ENCODE measurements at regions not wholly inside any gene's neighbourhood (a gene's known extent, or its start where the extent isn't known, plus 50 kb on each side); places are given as distances from the start of the nearest gene placed in this dataset.
A peak's percentile ranks its signal among the peaks of the same experiment; 100 is the strongest.

DNA sequence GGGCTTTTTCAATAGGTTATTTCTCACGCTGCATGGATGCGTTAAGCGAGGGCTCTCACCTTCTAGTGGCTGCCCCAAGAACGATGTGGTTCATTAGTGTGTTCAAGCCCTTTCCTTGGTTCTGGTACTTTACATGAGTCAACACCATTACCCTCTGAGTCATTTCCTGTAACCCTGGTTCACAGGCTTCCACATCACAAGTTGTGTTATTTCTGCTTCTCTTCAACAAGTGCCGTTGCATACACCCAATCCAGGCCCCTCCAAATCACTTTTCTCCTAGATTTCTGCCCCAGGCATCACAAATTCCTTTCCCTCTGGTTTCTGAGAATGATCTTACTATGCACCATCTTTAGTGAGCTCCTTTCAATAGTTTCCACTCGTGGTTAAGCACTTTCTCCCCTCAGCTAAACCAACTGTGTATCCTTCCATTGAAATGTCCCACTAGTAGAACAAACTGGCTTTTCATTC, 69.5 kb upstream of the RAD23B start:
- peak; percentile 55 for DNase-seq

DNA sequence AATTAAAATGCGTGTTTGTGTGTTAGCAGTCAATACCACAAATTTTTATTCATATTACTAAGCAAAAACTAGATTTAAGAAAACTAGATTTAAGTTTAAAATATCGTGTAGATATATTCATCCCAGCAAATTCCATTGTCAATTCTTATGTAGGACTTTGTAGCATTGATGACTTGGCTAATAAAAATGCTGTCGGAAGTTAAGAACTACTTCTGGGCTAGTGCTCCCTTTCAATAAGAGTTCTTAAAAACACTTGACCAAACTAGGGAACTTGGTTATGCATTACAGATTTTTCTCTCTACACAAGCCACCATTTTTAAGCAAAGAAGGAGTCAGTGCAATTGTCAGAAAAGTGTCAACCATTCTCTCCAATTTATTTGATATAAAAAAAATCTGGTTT, 68.7 kb upstream of the RAD23B start:
- no peak for DNase-seq

DNA sequence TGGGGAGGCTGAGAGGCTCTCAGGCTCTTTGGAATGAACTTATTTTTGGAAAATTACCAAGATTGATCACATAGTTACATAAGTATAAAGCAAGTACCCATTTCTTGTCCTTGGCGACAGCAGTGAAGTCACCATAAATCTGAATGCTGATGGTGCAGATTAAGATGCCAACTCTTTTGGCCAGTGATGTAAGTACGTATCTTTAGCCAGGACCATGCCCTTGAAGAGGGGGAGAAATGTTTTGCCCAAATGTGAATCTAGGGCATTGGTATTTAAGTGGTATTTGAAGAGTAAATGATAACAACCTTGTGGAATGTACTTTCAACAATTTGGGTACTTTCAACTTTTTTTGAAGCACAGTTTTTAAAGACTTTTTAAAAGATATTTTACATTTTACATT, 68.2 kb upstream of the RAD23B start:
- DNase-seq = no peak

DNA sequence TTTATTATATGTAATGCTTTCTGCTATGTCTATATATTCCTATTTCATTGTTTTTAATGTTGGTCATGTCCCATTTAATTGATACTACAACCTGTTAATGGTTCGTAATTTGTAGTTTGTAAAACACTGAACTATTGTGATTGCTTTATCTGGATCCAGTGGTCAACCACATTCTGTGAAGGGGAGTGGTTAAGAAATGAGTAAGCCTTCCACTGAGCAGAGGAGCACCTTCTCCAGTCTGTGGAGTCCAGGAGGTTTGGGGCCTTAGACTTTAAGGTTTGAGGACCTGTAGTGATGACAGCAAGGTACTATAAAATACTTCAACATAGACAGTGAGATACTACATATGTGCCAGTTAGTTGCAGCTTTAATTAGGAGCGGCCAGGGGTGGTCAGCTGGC, 67.7 kb upstream of the RAD23B start:
- DNase-seq = no peak

DNA sequence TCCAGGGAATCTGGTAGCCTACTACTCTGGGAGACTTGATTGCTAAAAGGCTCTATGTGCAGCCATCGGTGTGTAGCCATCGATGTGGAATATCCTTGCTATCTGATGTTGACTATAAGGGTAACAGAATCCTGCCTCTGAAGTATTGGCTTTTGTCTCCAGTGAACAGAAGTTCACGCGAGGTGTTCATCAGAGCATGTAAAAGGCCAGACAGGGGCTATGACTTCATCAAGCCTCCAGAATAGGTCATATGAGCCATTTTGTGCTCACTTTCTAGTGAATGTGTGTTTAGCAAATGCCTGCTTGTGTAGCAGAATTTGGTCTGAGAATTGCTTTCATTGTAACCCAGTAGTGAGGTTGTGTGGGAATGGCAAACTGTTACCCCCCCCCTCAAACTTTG, 66.8 kb upstream of the RAD23B start:
- no peak for DNase-seq

DNA sequence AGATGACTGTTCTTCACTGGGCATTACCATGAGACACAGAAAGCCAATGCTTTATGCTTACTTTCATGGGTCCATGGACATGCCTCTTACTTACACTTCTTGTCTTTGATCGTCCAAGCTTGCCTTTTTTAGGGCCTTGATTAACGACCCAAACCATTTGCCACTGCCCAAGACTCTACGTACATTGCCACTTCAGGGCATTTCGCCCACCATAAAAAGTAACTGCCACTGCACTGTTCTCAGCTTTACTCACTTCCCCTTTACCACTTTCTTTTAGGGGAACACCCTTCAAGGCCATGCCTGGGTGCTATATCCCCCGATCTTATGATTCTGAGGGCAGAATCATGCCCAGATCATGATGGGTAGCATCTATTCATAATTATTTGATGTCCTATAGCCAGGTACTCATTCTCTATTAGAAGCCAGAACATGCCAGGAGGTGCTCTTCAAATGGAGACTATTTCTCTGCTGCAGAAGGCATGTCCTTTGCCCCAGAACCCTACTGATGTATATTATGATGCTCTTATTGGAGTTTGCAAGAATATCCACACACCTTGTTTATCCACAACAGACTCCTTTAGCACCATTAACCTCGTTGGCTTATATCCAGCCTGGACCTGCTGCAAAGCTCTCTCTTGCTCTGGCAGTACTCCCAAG, 64.1 kb upstream of the RAD23B start:
- no peak for DNase-seq

DNA sequence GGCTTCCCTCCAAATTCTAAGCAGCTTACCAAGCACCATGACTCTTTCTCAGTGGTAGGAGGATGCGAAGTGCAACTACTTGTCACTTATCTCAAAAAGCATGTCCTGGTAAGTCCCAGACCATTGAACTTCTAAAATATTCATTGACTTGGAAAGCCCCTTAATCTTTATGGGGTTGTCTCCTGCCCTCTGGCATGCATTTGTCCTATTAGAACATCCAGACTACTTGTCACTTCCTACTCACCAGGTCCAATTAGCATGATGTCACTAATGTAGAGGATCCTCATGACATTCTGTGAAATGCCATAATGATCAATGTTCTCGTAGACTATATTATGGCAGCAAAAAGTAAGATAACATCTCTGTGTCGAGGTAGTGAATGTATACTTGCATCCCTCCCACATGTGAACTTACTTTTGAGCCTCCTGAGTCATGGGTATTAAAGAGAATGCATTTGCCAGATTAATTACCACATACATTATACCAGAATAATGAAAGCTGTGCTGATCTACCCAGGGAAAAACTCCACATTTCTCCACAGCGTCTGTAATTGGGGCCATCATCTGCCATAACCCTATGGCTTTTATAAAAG, 63.5 kb upstream of the RAD23B start:
- DNase-seq = no peak

DNA sequence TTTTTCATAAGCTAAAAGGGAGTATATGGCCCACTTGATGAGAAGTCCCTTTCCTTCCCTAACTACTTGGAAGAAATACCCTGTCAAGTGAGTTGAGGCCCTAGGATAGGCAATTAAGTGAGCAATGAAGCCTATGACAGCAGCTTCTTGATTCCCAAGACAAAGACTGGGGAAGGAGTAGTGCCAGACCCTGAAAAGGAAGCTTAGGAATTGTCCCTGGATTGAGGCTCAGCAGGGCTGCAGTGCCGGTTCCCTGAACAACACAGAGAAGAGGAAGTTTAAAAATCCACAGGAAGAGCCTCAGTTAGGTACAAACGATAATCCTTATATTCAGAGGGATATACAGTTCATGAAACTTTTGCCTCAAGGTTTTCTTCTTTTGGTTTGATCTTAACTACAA, 61.8 kb upstream of the RAD23B start:
- DNase-seq = no peak

DNA sequence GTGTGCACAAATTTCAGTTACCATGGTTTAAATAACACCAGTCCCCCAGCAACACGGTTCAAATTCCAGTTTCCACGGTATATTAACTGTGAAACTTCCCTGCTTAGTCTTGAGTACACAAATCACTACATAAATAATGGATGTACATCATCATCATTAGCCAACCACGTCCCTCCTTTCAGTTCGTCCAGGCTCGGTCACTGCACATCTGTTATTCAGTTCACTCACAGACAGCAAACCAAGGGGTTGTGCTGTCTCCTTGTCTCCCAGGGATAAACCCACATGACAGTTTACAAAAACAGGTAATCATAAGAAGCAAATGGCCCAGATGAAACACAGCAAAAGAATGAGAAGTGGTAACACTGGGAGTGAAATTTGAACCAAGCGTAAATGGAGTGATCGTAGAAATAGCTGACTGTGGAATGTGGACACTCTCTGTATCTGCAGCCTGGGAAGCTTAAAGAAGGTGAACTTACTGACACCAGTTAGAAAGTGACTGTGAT, 61.0 kb upstream of the RAD23B start:
- DNase-seq = no peak

DNA sequence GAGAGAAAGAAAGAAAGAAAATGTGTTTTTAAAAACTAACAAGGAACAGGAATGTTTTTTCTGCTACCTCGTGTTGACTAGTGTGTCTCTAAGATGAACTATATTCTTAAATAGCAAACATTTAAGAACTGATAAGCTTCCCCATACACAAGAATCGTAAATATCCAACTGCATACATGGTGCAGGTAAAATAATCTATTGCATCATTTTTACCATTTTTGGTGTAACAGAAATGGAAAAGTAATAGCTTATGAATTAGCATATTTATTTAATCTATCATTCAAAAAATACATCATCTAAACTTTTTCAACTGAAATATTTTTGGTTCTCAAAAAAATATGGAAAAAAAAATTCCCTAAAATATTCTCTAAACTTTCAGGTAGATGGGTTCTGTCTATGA, 59.7 kb upstream of the RAD23B start:
- no peak for DNase-seq

DNA sequence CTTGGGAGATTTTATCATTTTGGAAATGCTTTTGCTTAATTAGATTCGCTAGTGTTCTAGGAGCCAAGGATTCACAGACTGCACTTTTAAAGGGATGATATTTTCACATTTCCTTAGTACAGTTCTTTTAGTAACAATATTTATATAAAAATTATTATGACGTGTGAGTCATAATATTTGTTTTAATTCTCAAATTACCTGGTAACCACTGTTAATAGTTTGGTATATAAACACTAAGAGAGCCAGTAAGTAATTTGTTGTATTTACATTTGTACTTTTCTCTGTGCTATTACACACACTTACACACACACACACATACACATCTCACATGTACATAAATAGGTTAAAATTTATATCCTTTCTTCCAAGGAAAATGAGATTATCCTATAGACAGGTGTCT, 58.8 kb upstream of the RAD23B start:
- no peak for DNase-seq

DNA sequence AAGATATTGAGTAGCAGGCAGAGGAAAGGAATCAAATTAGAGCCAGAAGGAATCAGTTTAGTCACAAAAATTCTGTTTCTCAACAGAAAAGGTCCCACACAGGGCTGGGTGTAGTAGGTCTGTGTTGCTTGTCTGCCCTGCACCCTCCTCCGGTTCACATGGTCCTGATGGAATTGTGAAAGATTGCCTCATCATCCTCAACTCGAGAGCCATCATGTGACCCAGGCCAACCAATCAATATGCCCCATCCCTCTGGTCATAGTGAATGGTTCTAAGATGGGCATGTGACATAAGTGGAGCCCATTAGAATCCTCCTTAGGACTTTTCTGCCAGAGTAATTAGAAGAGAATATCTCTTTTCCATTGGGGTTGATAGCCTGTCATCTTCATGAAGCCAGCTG, 56.7 kb upstream of the RAD23B start:
- DNase-seq = no peak

DNA sequence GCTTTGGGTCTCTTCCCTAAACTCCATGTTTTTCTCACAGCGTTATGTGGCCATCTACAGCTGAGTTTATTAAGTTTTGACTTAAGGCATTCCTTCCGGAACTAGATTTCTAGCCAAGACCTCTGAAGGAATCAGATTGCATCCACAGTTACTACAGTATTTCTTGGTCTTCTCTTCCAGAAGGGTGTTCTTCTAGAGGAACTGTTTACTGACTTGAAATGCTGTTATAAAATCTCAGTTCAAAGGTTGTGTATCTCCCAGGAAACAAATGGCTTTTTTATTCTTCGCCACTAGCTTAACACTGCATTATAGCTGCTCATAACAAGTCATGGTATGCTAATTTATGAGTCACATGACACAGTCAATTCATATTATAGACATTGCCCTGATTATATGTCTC, 55.3 kb upstream of the RAD23B start:
- no peak for DNase-seq

DNA sequence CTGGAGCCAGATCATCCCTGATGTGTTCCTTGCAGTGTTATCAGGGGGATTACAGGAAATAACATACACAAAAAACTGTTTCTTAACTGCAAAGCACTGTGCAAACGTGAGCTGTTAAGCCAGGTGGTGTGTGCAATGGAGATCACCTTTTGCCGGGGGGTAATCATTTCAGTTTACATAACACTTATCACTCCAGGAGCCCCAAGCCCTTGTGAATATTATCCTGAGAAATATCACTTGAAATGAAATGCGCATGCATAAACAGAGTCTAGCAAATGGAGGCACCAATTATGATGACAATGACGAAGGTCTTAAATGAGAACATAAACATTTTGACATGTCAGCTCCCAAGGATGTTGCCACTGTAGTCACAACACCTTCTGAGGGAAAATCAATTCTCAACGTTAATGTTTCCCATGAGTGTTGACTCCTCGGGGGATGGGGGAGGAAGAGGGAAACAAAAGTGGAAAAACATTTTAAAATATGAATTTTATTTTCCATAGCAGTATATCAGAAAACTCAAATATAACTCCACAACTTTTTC, 54.5 kb upstream of the RAD23B start:
- DNase-seq = peak; percentile 46

DNA sequence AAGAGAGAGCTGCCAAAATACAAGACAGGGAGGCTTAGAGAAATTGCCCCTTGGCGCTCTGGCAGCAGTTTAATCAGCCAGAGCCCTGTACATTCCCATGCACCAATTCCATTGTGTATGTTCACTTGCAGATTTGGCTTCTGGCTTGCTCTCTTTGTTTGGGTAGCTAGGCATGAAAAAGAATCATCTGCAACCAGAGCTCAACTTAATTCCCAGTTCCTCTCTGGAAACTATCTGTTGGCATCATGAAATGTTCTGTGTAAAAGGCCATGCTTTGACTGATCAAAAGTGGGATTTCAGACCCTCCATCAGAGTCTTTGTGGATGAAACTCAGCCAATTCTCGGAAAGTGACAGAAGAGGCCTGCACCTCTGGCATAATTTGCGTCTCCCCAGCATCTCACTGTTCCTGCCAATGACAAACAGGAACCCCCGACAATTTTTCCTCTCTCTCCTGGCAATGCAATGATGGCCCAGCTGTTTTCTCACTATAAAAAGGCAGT, 53.8 kb upstream of the RAD23B start:
- DNase-seq = no peak

All from NCI-H2029 (cell line).